Mesenteric fat pad (tissue), 1 donor: ENCODE measurements at regions not wholly inside any gene's neighbourhood (a gene's known extent, or its start where the extent isn't known, plus 50 kb on each side); places are given as distances from the start of the nearest gene placed in this dataset.
"Not testable (repeated sequence)": the region's sequence is repeated elsewhere in the genome, so short reads cannot be mapped to it uniquely, and the experiment has no call there.

ENCODE experiments used
- DNase-seq: peaks from one replicate; pipeline ENCODE4 v3.0.0-alpha.2; 2020; ENCODE audit warnings: low spot score
- donor health status: DM: yes; HTN: yes; CAD: no.

GRCh38 chr15:20473465-20473864, 68.1 kb downstream of the GOLGA6L6 start:
- DNase-seq = not testable (repeated sequence)

GRCh38 chr15:20472983-20473382, 68.6 kb downstream of the GOLGA6L6 start:
- not testable (repeated sequence) for DNase-seq

GRCh38 chr15:20470810-20471209, 70.8 kb downstream of the GOLGA6L6 start:
- DNase-seq = not testable (repeated sequence)

GRCh38 chr15:20441138-20441537, 100.5 kb downstream of the GOLGA6L6 start:
- not testable (repeated sequence) for DNase-seq

GRCh38 chr15:20440390-20440789, 101.2 kb downstream of the GOLGA6L6 start:
- not testable (repeated sequence) for DNase-seq

- not testable (repeated sequence) for DNase-seq
Measured at GRCh38 chr15:20439111-20439510, 102.5 kb downstream of the GOLGA6L6 start.

- DNase-seq = not testable (repeated sequence)
Measured at GRCh38 chr15:20438255-20438654, 103.3 kb downstream of the GOLGA6L6 start.

- DNase-seq = not testable (repeated sequence)
Measured at GRCh38 chr15:20433468-20433867, 108.1 kb downstream of the GOLGA6L6 start.

GRCh38 chr15:20430495-20430894, 111.1 kb downstream of the GOLGA6L6 start:
- DNase-seq = not testable (repeated sequence)

- not testable (repeated sequence) for DNase-seq
Measured at GRCh38 chr15:20420710-20421109, 120.9 kb downstream of the GOLGA6L6 start.

GRCh38 chr15:20416618-20417017, 125.0 kb downstream of the GOLGA6L6 start:
- DNase-seq = not testable (repeated sequence)

GRCh38 chr15:20409667-20410198, 131.9 kb downstream of the GOLGA6L6 start:
- DNase-seq = not testable (repeated sequence)

- no peak for DNase-seq
Measured at GRCh38 chr15:20409247-20409646, 132.4 kb downstream of the GOLGA6L6 start.

- no peak for DNase-seq
Measured at GRCh38 chr15:20407553-20407952, 134.0 kb downstream of the GOLGA6L6 start.

- not testable (repeated sequence) for DNase-seq
Measured at GRCh38 chr15:20404571-20404970, 137.0 kb downstream of the GOLGA6L6 start.

GRCh38 chr15:20402586-20402985, 139.0 kb downstream of the GOLGA6L6 start:
- DNase-seq = not testable (repeated sequence)

- not testable (repeated sequence) for DNase-seq
Measured at GRCh38 chr15:20401058-20401457, 140.5 kb downstream of the GOLGA6L6 start.

- not testable (repeated sequence) for DNase-seq
Measured at GRCh38 chr15:20398680-20399079, 142.9 kb downstream of the GOLGA6L6 start.

- not testable (repeated sequence) for DNase-seq
Measured at GRCh38 chr15:20388161-20388560, 153.4 kb downstream of the GOLGA6L6 start.

GRCh38 chr15:20386198-20386597, 155.4 kb downstream of the GOLGA6L6 start:
- no peak for DNase-seq

- not testable (repeated sequence) for DNase-seq
Measured at GRCh38 chr15:20380199-20380598, 161.4 kb downstream of the GOLGA6L6 start.

- no peak for DNase-seq
Measured at GRCh38 chr15:20376872-20377271, 164.7 kb downstream of the GOLGA6L6 start.

GRCh38 chr15:20372416-20372815, 169.2 kb downstream of the GOLGA6L6 start:
- not testable (repeated sequence) for DNase-seq
